ENCODE measurements at regions not wholly inside any gene's neighbourhood (a gene's known extent, or its start where the extent isn't known, plus 50 kb on each side); places are given as distances from the start of the nearest gene placed in this dataset.

- no peak overlapping the region for H3K4me3 ChIP-seq (ENCODE audit: control insufficient read depth, low read depth, low read length)
- TF ChIP-seq CTCF (conservative IDR thresholded peaks at IDR 0.05; ENCODE audit: control insufficient read depth, insufficient read depth, low read depth, low read length), result peak; percentile 22
- peak; percentile 14 for DNase-seq (ENCODE audit: low read depth)
These were observed 257.5 kb downstream of the ZNF621 start for GRCh38 chr3:40782111-40782721.

- DNase-seq (ENCODE audit: low read depth), result no peak
- H3K4me3 ChIP-seq (ENCODE audit: control insufficient read depth, low read depth, low read length), result no peak overlapping the region
- no peak for TF ChIP-seq CTCF (conservative IDR thresholded peaks at IDR 0.05; ENCODE audit: control insufficient read depth, insufficient read depth, low read depth, low read length)
These were observed 266.0 kb downstream of the ZNF621 start for GRCh38 chr3:40790746-40791145.

GRCh38 chr3:40793730-40794129 is 269.0 kb downstream of the ZNF621 start:
- no peak for TF ChIP-seq CTCF (conservative IDR thresholded peaks at IDR 0.05; ENCODE audit: control insufficient read depth, insufficient read depth, low read depth, low read length)
- no peak for DNase-seq (ENCODE audit: low read depth)
- H3K4me3 ChIP-seq (ENCODE audit: control insufficient read depth, low read depth, low read length), result no peak overlapping the region

- no peak for TF ChIP-seq CTCF (conservative IDR thresholded peaks at IDR 0.05; ENCODE audit: control insufficient read depth, insufficient read depth, low read depth, low read length)
- DNase-seq (ENCODE audit: low read depth), result peak; percentile 97
- no peak overlapping the region for H3K4me3 ChIP-seq (ENCODE audit: control insufficient read depth, low read depth, low read length)
These were observed 275.6 kb downstream of the ZNF621 start for GRCh38 chr3:40800343-40800742.

GRCh38 chr3:40801284-40801741 is 276.6 kb downstream of the ZNF621 start:
- H3K4me3 ChIP-seq (ENCODE audit: control insufficient read depth, low read depth, low read length), result no peak overlapping the region
- TF ChIP-seq CTCF (conservative IDR thresholded peaks at IDR 0.05; ENCODE audit: control insufficient read depth, insufficient read depth, low read depth, low read length), result no peak
- peak; percentile 50 for DNase-seq (ENCODE audit: low read depth)

GRCh38 chr3:40803311-40803710 is 278.6 kb downstream of the ZNF621 start:
- TF ChIP-seq CTCF (conservative IDR thresholded peaks at IDR 0.05; ENCODE audit: control insufficient read depth, insufficient read depth, low read depth, low read length), result no peak
- no peak for DNase-seq (ENCODE audit: low read depth)
- no peak overlapping the region for H3K4me3 ChIP-seq (ENCODE audit: control insufficient read depth, low read depth, low read length)

GRCh38 chr3:40805456-40805855 is 280.7 kb downstream of the ZNF621 start:
- H3K4me3 ChIP-seq (ENCODE audit: control insufficient read depth, low read depth, low read length), result no peak overlapping the region
- DNase-seq (ENCODE audit: low read depth), result no peak
- no peak for TF ChIP-seq CTCF (conservative IDR thresholded peaks at IDR 0.05; ENCODE audit: control insufficient read depth, insufficient read depth, low read depth, low read length)

Data from fibroblast of mammary gland (primary cell).